CD4-positive, alpha-beta T cell (primary cell): ENCODE measurements at regions not wholly inside any gene's neighbourhood (a gene's known extent, or its start where the extent isn't known, plus 50 kb on each side); places are given as distances from the start of the nearest gene placed in this dataset.
"Not testable (repeated sequence)": the region's sequence is repeated elsewhere in the genome, so short reads cannot be mapped to it uniquely, and the experiment has no call there.

Experiments
- ATAC-seq: fragments of 200-7000 bp; cut with Tn5 transposase; one replicate; pipeline ENCODE4 v1.10.0; 2022; ENCODE audit warnings: mild to moderate bottlenecking; ENCODE audit not compliant: poor library complexity
- CTCF ChIA-PET: fragments of 350-600 bp; sonication (Branson Sonifier 250); formaldehyde crosslinking; loops from one replicate; lab custom pipeline; 2021; ENCODE audit warnings: antibody characterized with exemption, inconsistent platforms; lab: Charles Lee
- POLR2A ChIA-PET: fragments of 350-600 bp; sonication (Branson Sonifier 250); formaldehyde crosslinking; loops from one replicate; lab custom pipeline; 2021; ENCODE audit warnings: antibody characterized with exemption, inconsistent platforms; lab: Charles Lee
- DNase-seq, 14 experiments: peaks; one replicate each; pipeline ENCODE4 v3.0.0-alpha.2; 2013 to 2020; ENCODE audit warnings: mixed read lengths in 2 of 14
- H3K27ac ChIP-seq, 2 donors: one replicate each; pipeline versions ENCODE4 v1.5.1 to v1.7.0; 2013; ENCODE audit warnings: low read length in 2 of 2, low read depth in 1 of 2, mild to moderate bottlenecking in 1 of 2
- H3K27me3 ChIP-seq, 2 experiments: 1 replicate in 1 of 2; 2 replicates in 1 of 2; pipeline versions ENCODE4 v1.6.1 to v1.7.0; 2013; ENCODE audit warnings: low read length in 2 of 2, control low read depth in 1 of 2, mild to moderate bottlenecking in 1 of 2, moderate library complexity in 1 of 2; ENCODE audit not compliant: insufficient read depth in 2 of 2, control insufficient read depth in 1 of 2
- H3K36me3 ChIP-seq: one replicate; pipeline ENCODE4 v1.6.1; 2013; ENCODE audit warnings: low read length, control low read depth; ENCODE audit not compliant: insufficient read depth
- H3K4me1 ChIP-seq: one replicate; pipeline ENCODE4 v1.6.1; 2013; ENCODE audit warnings: low read length, control low read depth; ENCODE audit not compliant: insufficient read depth
- H3K4me3 ChIP-seq: one replicate; pipeline ENCODE4 v1.5.1; 2013; ENCODE audit warnings: mild to moderate bottlenecking, low read length, moderate library complexity
- H3K9me3 ChIP-seq, 2 experiments: 1 replicate in 1 of 2; 2 replicates in 1 of 2; pipeline versions ENCODE4 v1.6.1 to v1.7.0; 2013; ENCODE audit warnings: low read length in 2 of 2, mild to moderate bottlenecking in 2 of 2, control low read depth in 1 of 2, moderate library complexity in 1 of 2; ENCODE audit not compliant: control insufficient read depth in 1 of 2, insufficient read depth in 1 of 2
- H3K27ac Mint-ChIP-seq: one replicate; pipeline ENCODE4 v1.8.0; 2020; ENCODE audit warnings: mixed read lengths
- H3K27me3 Mint-ChIP-seq: one replicate; pipeline ENCODE4 v1.8.0; 2021; ENCODE audit warnings: mixed read lengths
- H3K36me3 Mint-ChIP-seq: one replicate; pipeline ENCODE4 v1.8.0; 2021; ENCODE audit warnings: low read depth, mixed read lengths
- H3K4me1 Mint-ChIP-seq: one replicate; pipeline ENCODE4 v1.8.0; 2021; ENCODE audit warnings: low read depth, mixed read lengths
- H3K4me3 Mint-ChIP-seq: one replicate; pipeline ENCODE4 v1.8.0; 2020; ENCODE audit warnings: mild to moderate bottlenecking, mixed read lengths
- H3K9me3 Mint-ChIP-seq: one replicate; pipeline ENCODE4 v1.8.0; 2020; ENCODE audit warnings: mixed read lengths
- intact Hi-C, 2 experiments: fragments of 100-400 bp; cut with DNase I in 1 of 2; cut with micrococcal nuclease in 1 of 2; formaldehyde crosslinking; loops; one replicate each; pipeline versions ENCODE4 v1.15.1 to v1.9.0; 2023 to 2025; cut with DNase I, micrococcal nuclease
- TF ChIP-seq, protein P1 (sequence below): fragments of 200-600 bp; IDR thresholded peaks from one replicate; pipeline ENCODE4 v1.8.0; 2022; ENCODE audit warnings: antibody characterized with exemption, mild to moderate bottlenecking

DNA sequence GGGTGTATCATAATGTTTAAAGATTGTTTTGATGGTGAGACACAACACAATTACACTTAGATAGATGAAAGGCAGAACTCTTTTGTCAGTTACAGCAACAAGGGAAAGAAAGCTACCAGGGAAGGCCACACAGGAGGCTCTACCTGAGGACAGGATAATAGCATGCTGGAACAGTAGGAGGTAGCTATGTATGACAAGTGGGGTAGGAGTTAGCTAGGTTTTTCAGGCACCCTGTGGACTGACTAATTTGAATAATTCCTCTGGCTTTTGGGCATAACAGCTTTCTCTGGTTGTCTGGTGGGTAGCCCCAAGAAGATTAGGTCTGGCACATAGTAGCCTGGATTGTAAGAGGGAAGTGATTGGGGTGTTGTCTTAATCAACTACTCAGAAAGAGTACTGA, 475.4 kb upstream of the CHORDC1 start:
- no peak overlapping the region for H3K27ac Mint-ChIP-seq
- no peak for DNase-seq
- TF ChIP-seq, protein P1, sequence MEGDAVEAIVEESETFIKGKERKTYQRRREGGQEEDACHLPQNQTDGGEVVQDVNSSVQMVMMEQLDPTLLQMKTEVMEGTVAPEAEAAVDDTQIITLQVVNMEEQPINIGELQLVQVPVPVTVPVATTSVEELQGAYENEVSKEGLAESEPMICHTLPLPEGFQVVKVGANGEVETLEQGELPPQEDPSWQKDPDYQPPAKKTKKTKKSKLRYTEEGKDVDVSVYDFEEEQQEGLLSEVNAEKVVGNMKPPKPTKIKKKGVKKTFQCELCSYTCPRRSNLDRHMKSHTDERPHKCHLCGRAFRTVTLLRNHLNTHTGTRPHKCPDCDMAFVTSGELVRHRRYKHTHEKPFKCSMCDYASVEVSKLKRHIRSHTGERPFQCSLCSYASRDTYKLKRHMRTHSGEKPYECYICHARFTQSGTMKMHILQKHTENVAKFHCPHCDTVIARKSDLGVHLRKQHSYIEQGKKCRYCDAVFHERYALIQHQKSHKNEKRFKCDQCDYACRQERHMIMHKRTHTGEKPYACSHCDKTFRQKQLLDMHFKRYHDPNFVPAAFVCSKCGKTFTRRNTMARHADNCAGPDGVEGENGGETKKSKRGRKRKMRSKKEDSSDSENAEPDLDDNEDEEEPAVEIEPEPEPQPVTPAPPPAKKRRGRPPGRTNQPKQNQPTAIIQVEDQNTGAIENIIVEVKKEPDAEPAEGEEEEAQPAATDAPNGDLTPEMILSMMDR: no peak
- H3K36me3 ChIP-seq: no peaks in the 10 kb centered on the region
- no peaks in the 10 kb centered on the region for H3K4me1 ChIP-seq
- H3K9me3 Mint-ChIP-seq: peaks cover 18% of the 10 kb centered on the region
- H3K27ac ChIP-seq: no peak overlapping the region
- intact Hi-C loops: no loop called here
- H3K4me3 Mint-ChIP-seq: no peak overlapping the region
- ATAC-seq: no peak
- CTCF ChIA-PET: no interaction called here
- POLR2A ChIA-PET: no interaction called here
- H3K27me3 ChIP-seq: no peaks in the 10 kb centered on the region
- no peaks in the 10 kb centered on the region for H3K4me1 Mint-ChIP-seq
- H3K36me3 Mint-ChIP-seq: no peaks in the 10 kb centered on the region
- H3K27me3 Mint-ChIP-seq: no peaks in the 10 kb centered on the region
- H3K9me3 ChIP-seq: peaks cover 0 to 5% of the 10 kb centered on the region in 2 experiments
- no peak overlapping the region for H3K4me3 ChIP-seq

GRCh38 chr11:90675496-90675895, 452.6 kb upstream of the CHORDC1 start:
- H3K4me3 ChIP-seq, H3K27me3 Mint-ChIP-seq, DNase-seq, H3K27ac Mint-ChIP-seq, H3K4me1 Mint-ChIP-seq, H3K27me3 ChIP-seq, H3K36me3 ChIP-seq, ATAC-seq, intact Hi-C loops, H3K4me1 ChIP-seq, H3K36me3 Mint-ChIP-seq, H3K9me3 ChIP-seq, CTCF ChIA-PET, H3K27ac ChIP-seq, H3K4me3 Mint-ChIP-seq, POLR2A ChIA-PET: not testable (repeated sequence)
- peaks cover 10% of the 10 kb centered on the region for H3K9me3 Mint-ChIP-seq

GRCh38 chr11:90669094-90669493, 446.2 kb upstream of the CHORDC1 start:
- no peaks in the 10 kb centered on the region for H3K4me1 Mint-ChIP-seq
- Histone ChIP-seq H3K9me3 (no peaks in the 10 kb centered on the region), H3K27me3 (no peaks in the 10 kb centered on the region), H3K4me1 (no peaks in the 10 kb centered on the region), H3K27ac (no peak overlapping the region), H3K4me3 (no peak overlapping the region), H3K36me3 (no peaks in the 10 kb centered on the region)
- no peak overlapping the region for H3K27ac Mint-ChIP-seq
- TF ChIP-seq, protein P1: no peak
- no peak for DNase-seq
- no peak for ATAC-seq
- intact Hi-C loops: no loop called here
- no peak overlapping the region for H3K4me3 Mint-ChIP-seq
- no peaks in the 10 kb centered on the region for H3K27me3 Mint-ChIP-seq
- H3K9me3 Mint-ChIP-seq: peaks cover 2% of the 10 kb centered on the region
- CTCF ChIA-PET: no interaction called here
- POLR2A ChIA-PET: no interaction called here
- H3K36me3 Mint-ChIP-seq: no peaks in the 10 kb centered on the region

GRCh38 chr11:90668502-90668901, 445.7 kb upstream of the CHORDC1 start:
- no peaks in the 10 kb centered on the region for H3K36me3 ChIP-seq
- TF ChIP-seq, protein P1: no peak
- no peaks in the 10 kb centered on the region for H3K9me3 ChIP-seq
- no peak overlapping the region for H3K4me3 Mint-ChIP-seq
- H3K27me3 ChIP-seq: no peaks in the 10 kb centered on the region
- H3K27me3 Mint-ChIP-seq: no peaks in the 10 kb centered on the region
- DNase-seq (no peak), ATAC-seq (no peak)
- H3K4me1 Mint-ChIP-seq: no peaks in the 10 kb centered on the region
- H3K27ac Mint-ChIP-seq: no peak overlapping the region
- CTCF ChIA-PET: no interaction called here
- no peaks in the 10 kb centered on the region for H3K4me1 ChIP-seq
- no peak overlapping the region for H3K4me3 ChIP-seq
- peaks cover 2% of the 10 kb centered on the region for H3K9me3 Mint-ChIP-seq
- H3K27ac ChIP-seq: no peak overlapping the region
- no peaks in the 10 kb centered on the region for H3K36me3 Mint-ChIP-seq
- intact Hi-C loops: no loop called here
- POLR2A ChIA-PET: no interaction called here
